ENCODE measurements at regions not wholly inside any gene's neighbourhood (a gene's known extent, or its start where the extent isn't known, plus 50 kb on each side); places are given as distances from the start of the nearest gene placed in this dataset.

DNA sequence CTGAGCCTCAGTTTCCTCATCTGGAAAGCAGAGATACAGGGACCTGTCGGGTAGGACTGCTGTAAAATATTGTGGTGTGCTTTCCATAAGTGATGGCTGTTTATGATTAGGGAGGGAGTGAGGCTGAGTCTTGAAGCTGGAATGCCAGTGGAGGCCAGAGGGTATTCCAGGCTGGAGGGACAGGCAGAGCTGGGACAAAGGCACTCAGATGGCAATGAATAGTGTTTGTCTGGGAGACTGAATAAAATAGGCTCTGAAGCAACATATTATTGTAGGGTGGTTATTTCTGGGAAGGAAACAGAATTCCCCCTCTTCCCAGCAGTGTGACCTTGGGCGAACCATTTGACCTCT is 120.7 kb downstream of the INHBB start (continued):
- TF ChIP-seq, protein P1, sequence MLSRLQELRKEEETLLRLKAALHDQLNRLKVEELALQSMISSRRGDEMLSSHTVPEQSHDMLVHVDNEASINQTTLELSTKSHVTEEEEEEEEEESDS (CRISPR knock-in tag; IDR thresholded peaks at IDR 0.05; ENCODE audit: borderline replicate concordance) = no peak
- TF ChIP-seq ASH2L (IDR thresholded peaks at IDR 0.05; ENCODE audit: insufficient read length, low read depth, low read length) (peak; percentile 13), MAFG (CRISPR knock-in tag; IDR thresholded peaks at IDR 0.05) (no peak), SAFB2 (CRISPR knock-in tag; IDR thresholded peaks at IDR 0.05; ENCODE audit: borderline replicate concordance, low read depth) (no peak), ZNF350 (CRISPR knock-in tag; IDR thresholded peaks at IDR 0.05; ENCODE audit: borderline replicate concordance, low read depth) (no peak), HNF4A (CRISPR knock-in tag; IDR thresholded peaks at IDR 0.05) (no peak), SMAD1 (CRISPR knock-in tag; IDR thresholded peaks at IDR 0.05; ENCODE audit: borderline replicate concordance, low read depth) (0 out of 2 replicates have a peak, but pooled peaks have one; percentile 5), FOSL1 (CRISPR knock-in tag; IDR thresholded peaks at IDR 0.05; ENCODE audit: borderline replicate concordance) (no peak), SSRP1 (CRISPR knock-in tag; IDR thresholded peaks at IDR 0.05) (0 out of 2 replicates have a peak, but pooled peaks have one; percentile 37), ZBTB42 (CRISPR knock-in tag; IDR thresholded peaks at IDR 0.05) (no peak), JDP2 (CRISPR knock-in tag; IDR thresholded peaks at IDR 0.05; ENCODE audit: borderline replicate concordance) (no peak), RBM22 (optimal IDR thresholded peaks at IDR 0.05; ENCODE audit: low read length) (no peak), KDM5B (CRISPR knock-in tag; IDR thresholded peaks at IDR 0.05; ENCODE audit: borderline replicate concordance) (peak; percentile 41; the same call in 1 of the 2 replicates), NCOR1 (IDR thresholded peaks at IDR 0.05; ENCODE audit: borderline replicate concordance, low read length) (no peak), ZNF317 (CRISPR knock-in tag; IDR thresholded peaks at IDR 0.05) (peak; percentile 10; the same call in 1 of the 2 replicates), ZNF329 (CRISPR knock-in tag; IDR thresholded peaks at IDR 0.05; ENCODE audit: low read depth) (no peak), NFE2 (CRISPR knock-in tag; IDR thresholded peaks at IDR 0.05) (no peak), GABPB1 (CRISPR knock-in tag; IDR thresholded peaks at IDR 0.05) (no peak), ZNF572 (CRISPR knock-in tag; IDR thresholded peaks at IDR 0.05) (no peak; the same call in 1 of the 2 replicates), ZNF556 (CRISPR knock-in tag; IDR thresholded peaks at IDR 0.05; ENCODE audit: borderline replicate concordance) (no peak)
- TF ChIP-seq, protein P2, sequence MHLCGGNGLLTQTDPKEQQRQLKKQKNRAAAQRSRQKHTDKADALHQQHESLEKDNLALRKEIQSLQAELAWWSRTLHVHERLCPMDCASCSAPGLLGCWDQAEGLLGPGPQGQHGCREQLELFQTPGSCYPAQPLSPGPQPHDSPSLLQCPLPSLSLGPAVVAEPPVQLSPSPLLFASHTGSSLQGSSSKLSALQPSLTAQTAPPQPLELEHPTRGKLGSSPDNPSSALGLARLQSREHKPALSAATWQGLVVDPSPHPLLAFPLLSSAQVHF (CRISPR knock-in tag; IDR thresholded peaks at IDR 0.05) = no peak
- TF ChIP-seq, protein P3, sequence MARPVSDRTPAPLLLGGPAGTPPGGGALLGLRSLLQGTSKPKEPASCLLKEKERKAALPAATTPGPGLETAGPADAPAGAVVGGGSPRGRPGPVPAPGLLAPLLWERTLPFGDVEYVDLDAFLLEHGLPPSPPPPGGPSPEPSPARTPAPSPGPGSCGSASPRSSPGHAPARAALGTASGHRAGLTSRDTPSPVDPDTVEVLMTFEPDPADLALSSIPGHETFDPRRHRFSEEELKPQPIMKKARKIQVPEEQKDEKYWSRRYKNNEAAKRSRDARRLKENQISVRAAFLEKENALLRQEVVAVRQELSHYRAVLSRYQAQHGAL (CRISPR knock-in tag; IDR thresholded peaks at IDR 0.05; ENCODE audit: not compliant biosample characterization) = no peak
- TF ChIP-seq, protein P4, sequence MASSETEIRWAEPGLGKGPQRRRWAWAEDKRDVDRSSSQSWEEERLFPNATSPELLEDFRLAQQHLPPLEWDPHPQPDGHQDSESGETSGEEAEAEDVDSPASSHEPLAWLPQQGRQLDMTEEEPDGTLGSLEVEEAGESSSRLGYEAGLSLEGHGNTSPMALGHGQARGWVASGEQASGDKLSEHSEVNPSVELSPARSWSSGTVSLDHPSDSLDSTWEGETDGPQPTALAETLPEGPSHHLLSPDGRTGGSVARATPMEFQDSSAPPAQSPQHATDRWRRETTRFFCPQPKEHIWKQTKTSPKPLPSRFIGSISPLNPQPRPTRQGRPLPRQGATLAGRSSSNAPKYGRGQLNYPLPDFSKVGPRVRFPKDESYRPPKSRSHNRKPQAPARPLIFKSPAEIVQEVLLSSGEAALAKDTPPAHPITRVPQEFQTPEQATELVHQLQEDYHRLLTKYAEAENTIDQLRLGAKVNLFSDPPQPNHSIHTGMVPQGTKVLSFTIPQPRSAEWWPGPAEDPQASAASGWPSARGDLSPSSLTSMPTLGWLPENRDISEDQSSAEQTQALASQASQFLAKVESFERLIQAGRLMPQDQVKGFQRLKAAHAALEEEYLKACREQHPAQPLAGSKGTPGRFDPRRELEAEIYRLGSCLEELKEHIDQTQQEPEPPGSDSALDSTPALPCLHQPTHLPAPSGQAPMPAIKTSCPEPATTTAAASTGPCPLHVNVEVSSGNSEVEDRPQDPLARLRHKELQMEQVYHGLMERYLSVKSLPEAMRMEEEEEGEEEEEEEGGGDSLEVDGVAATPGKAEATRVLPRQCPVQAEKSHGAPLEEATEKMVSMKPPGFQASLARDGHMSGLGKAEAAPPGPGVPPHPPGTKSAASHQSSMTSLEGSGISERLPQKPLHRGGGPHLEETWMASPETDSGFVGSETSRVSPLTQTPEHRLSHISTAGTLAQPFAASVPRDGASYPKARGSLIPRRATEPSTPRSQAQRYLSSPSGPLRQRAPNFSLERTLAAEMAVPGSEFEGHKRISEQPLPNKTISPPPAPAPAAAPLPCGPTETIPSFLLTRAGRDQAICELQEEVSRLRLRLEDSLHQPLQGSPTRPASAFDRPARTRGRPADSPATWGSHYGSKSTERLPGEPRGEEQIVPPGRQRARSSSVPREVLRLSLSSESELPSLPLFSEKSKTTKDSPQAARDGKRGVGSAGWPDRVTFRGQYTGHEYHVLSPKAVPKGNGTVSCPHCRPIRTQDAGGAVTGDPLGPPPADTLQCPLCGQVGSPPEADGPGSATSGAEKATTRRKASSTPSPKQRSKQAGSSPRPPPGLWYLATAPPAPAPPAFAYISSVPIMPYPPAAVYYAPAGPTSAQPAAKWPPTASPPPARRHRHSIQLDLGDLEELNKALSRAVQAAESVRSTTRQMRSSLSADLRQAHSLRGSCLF (CRISPR knock-in tag; IDR thresholded peaks at IDR 0.05; ENCODE audit: borderline replicate concordance) = no peak
- TF ChIP-seq, protein P5, sequence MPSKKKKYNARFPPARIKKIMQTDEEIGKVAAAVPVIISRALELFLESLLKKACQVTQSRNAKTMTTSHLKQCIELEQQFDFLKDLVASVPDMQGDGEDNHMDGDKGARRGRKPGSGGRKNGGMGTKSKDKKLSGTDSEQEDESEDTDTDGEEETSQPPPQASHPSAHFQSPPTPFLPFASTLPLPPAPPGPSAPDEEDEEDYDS (CRISPR knock-in tag; IDR thresholded peaks at IDR 0.05) = no peak
- TF ChIP-seq, protein P6, sequence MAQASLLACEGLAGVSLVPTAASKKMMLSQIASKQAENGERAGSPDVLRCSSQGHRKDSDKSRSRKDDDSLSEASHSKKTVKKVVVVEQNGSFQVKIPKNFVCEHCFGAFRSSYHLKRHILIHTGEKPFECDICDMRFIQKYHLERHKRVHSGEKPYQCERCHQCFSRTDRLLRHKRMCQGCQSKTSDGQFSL (CRISPR knock-in tag; IDR thresholded peaks at IDR 0.05) = no peak
